ENCODE measurements at regions not wholly inside any gene's neighbourhood (a gene's known extent, or its start where the extent isn't known, plus 50 kb on each side); places are given as distances from the start of the nearest gene placed in this dataset.

GRCh38 chr15:36301947-36302346 is 277.5 kb upstream of the CDIN1 start:
- TF ChIP-seq ZNF26 (tag by site-specific recombination; IDR thresholded peaks at IDR 0.05): no peak
- no peak for TF ChIP-seq TCF7L2 (IDR thresholded peaks at IDR 0.05; ENCODE audit: borderline replicate concordance, low read depth, low read length)
- no peak for TF ChIP-seq ZBTB7A (tag by site-specific recombination; IDR thresholded peaks at IDR 0.05; ENCODE audit: low read depth)
- TF ChIP-seq CTCF (tag by site-specific recombination; IDR thresholded peaks at IDR 0.05): no peak
- no peak for TF ChIP-seq ZNF274 (IDR thresholded peaks at IDR 0.05; ENCODE audit: low read length)
- no peak for TF ChIP-seq ZNF274 (tag by site-specific recombination; IDR thresholded peaks at IDR 0.05; ENCODE audit: borderline replicate concordance)
- TF ChIP-seq ZNF701 (tag by site-specific recombination; IDR thresholded peaks at IDR 0.05): no peak
- TF ChIP-seq ZBTB21 (tag by site-specific recombination; IDR thresholded peaks at IDR 0.05): no peak
- TF ChIP-seq ZNF785 (tag by site-specific recombination; IDR thresholded peaks at IDR 0.05): no peak
- no peak for TF ChIP-seq GLI4 (tag by site-specific recombination; IDR thresholded peaks at IDR 0.05)
- TF ChIP-seq ZNF518A (tag by site-specific recombination; conservative IDR thresholded peaks at IDR 0.05; ENCODE audit: low read depth): no peak
- no peak for TF ChIP-seq ZBTB10 (tag by site-specific recombination; IDR thresholded peaks at IDR 0.05)
- no peak for TF ChIP-seq ZNF830 (tag by site-specific recombination; IDR thresholded peaks at IDR 0.05; ENCODE audit: low read depth)

All from HEK293 (cell line).